Fibroblast of skin of left biceps (primary cell): ENCODE measurements at regions not wholly inside any gene's neighbourhood (a gene's known extent, or its start where the extent isn't known, plus 50 kb on each side); places are given as distances from the start of the nearest gene placed in this dataset.

Experiments used
- DNase-seq, 2 experiments: peaks; one replicate each; pipeline ENCODE4 v3.0.0-alpha.2; 2013; ENCODE audit warnings: low read depth in 2 of 2

DNA sequence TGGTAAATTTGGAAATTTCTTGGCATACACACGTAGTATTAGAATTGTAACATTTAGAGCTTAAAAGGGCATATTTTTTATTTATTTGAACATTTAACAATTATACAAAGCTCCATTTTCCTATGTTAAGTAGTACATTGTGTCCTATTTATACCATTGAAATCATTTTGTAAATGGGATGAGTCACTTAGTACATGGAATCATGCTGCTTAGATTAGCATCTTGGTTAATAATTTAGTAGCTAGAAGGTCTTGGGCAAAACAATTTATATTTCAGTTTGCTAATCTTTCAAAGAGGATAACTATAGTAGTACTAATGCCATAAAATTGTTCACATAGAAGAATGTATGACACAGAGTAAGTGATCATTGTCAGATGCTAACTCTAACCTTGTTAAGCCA, 450.1 kb upstream of the LUZP2 start:
- DNase-seq: no peak

DNA sequence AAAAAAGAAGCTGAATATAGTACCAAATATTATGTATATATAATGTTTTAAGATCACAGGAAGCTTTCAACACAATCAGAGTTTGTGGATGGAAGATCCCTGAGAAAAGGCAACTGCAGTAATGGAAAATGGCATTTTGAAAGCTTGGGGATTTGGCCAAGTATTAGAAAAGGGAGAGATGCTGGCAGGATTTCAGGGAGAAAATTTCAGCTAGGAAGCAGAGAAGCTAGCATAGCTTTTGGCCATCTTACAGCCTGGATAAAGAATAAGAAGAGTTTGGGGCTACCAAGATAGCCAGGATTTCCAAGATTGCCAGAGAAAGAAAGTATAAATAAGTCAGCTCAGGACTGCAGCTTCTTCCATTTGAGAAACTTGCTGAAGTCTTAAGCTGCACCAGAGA, 440.8 kb upstream of the LUZP2 start:
- no peak for DNase-seq

DNA sequence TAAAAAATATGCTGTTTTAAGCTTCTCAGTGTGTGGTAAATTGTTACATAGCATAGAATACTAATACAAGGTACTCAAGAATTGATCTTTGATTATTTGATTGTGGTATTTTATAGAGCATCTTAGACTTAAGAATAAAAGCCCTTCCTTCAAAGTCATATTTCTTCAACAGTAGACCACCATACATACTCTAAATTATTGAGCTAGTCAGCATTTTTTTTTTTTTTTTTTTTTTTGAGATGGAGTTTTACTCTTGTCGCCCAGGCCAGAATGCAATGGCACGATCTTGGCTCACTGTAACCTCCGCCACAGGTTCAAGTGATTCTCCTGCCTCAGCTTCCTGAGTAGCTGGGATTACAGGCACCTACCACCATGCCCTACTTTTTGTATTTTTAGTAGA, 436.7 kb upstream of the LUZP2 start:
- DNase-seq: no peak

DNA sequence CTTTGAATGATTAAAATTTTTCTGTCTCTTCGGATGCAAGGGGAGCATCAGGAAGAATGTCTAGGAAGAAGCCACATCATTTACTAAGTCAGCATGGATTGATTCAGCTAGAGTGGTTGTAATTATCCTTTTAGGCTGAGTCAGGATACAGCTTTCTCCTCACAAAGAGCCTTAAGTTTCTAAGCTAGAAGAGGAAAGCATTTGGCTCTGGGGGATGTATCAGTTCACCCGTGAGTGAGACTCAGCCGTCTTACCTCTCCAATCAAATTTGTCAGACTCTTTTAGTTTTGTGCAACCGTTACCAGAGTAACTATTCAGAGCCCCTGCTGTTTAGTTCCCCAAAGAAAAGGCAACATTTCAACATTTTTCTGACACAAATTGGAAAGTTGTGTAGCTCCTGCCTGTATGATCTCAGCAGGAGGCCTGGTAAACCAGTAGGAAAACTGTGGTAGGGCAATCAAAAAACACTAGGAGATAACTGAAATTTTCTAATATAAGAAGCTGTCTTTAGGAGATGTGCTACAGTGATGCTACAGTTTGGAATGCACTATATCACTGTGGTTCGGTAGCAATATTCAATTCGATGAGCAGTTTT, 432.4 kb upstream of the LUZP2 start:
- DNase-seq: peak; percentile 17 to 34

DNA sequence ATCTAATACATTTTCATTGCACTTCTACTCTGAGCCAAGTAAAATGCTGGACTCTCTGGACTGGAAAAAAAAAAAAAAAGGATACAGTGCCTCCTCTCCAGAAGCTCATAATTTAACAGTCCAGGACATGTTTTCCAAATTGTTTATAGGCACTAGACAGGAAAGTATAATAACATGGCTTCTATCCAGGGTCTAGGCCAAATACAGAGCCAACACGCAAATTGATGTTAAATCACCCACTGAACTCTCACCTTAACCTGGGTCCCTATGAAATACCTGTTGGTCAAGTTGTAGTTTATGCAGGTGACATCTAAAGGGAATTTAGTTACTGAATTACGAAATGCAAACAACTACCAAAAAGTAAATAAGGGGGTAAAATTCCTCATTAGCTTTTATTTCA, 428.7 kb upstream of the LUZP2 start:
- DNase-seq: no peak

DNA sequence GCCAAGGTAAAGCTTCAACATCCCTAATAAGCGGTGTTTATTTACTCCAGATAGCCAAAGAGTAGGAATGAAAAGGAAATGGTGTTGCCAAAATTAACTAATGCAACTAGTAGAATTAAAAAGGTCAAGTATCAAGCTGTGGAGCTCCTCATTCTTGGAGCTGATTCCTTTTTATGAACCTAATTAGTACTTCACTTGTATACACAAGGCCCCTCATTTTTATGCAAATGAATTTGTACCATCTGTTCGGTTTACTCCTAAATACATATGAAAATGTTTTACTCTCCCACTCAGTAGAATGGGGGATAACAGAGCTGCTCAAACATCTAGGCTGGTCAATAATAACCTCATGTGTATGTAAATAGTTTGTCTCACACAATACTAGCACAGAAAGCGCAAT, 426.4 kb upstream of the LUZP2 start:
- no peak for DNase-seq

DNA sequence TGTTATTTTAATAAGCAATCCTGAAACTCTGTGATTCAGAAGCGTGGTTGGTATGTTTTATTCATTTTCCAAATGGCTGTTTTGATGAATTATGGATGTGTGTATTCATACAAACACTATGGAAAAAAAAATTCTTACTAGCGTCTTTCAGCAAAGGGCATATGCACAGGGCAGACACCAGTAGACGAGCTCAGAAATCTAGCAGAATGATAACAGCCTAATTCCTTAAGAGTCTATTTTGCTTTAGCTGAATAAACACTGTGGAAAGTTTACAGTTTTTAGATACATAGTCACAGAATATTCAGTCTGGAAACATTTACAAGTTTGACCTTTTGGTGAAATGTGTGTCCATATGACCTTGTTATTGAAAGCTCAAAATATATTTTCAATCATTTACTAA, 418.8 kb upstream of the LUZP2 start:
- DNase-seq: no peak

- DNase-seq: no peak
Observed at GRCh38 chr11:24082241-24082640, 414.6 kb upstream of the LUZP2 start.

- DNase-seq: no peak
Observed at GRCh38 chr11:24082860-24083259, 414.0 kb upstream of the LUZP2 start.

DNA sequence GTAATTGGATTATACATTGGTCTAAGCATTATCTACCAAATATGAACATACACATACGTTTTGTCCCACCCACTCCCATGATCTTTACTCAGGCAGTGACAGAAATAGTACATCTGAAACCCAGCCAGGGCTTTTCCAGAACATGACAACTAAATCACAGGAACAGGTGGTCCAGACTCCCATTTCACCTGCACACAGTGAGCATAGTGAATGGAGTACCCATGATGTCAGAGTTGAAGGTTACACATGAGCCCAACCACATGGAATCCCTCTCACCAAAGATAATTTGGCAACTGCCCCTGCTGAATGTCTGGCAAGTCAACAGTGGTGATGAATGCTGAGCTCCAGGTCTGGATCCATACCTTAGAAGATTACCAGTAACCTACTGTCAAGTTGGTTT, 411.9 kb upstream of the LUZP2 start:
- no peak for DNase-seq

DNA sequence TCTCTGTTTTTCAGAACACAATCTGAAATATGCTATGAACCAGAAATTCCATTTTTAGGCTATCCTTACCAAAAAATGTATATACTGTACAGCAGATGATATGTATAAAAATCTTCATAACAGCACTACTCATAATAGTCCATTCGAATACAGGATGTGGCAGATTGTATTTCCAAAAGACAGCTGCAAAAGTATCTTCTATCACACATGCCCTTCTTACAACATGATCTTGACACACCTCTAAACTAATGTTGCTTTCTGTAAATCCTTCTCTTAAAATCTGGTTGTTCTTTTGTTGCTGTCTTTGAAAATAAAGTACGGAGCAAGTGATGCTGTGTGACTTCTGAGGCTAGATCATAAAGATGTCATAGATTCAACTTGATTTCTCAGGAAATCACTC, 409.9 kb upstream of the LUZP2 start:
- DNase-seq: no peak

DNA sequence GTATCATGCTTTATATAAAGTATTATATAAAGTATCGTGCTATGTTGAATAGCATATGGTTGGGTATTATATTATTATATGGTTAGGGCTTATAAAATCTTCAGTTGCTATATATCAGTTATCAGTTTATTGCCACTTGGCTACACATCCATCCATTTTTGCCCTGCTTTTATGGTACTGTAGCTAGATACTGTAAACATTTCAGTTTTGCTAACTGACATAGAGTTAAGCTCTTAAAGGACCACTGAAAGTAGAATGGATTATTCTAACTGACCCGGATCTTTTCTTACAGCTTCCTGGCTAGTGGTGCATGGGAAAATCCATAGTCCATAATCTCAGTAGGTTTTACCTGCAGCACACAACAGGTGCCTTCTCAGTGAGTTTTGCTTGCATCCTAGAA, 405.3 kb upstream of the LUZP2 start:
- DNase-seq: no peak

DNA sequence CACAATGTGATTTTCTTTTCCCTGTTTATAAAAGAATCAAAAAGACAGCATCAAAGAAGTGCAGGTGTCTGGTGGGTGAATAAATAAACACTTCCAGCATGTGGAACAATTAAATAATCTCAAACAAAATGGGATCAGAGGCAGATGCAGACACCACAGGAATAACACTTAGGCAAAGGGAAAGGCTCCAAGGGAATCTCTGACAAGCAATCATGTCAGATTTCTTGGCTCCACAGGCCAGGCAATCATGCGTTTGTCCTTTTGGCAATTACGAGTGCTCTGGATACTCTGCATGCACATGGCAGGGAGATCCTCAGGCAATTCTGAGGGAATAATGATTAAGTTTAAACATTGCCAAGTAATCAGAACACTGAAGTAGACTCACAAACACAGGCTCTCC, 403.5 kb upstream of the LUZP2 start:
- no peak for DNase-seq

- DNase-seq: no peak
Observed at GRCh38 chr11:24108609-24109008, 388.2 kb upstream of the LUZP2 start.

DNA sequence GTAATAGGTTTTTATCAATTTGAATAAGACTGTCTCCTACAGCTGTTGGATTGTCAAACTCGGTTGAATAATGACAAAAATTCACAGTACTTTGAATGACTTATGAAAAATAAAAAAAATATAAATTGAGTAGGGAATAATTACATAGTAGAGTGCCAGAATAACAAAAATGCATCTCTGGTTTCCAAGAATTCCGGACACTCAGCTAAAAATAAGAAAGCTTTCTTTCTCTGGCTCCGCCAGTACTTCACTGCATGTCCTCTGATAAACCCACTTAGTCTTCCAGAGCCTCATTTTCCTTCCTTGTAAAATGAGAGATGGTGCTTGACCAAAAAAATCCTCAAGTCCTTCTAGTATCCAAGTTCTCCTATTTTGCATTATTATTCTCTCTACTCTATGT, 374.6 kb upstream of the LUZP2 start:
- no peak for DNase-seq

- no peak for DNase-seq
Observed at GRCh38 chr11:24124876-24125275, 372.0 kb upstream of the LUZP2 start.

- DNase-seq: no peak
Observed at GRCh38 chr11:24131698-24132097, 365.2 kb upstream of the LUZP2 start.

DNA sequence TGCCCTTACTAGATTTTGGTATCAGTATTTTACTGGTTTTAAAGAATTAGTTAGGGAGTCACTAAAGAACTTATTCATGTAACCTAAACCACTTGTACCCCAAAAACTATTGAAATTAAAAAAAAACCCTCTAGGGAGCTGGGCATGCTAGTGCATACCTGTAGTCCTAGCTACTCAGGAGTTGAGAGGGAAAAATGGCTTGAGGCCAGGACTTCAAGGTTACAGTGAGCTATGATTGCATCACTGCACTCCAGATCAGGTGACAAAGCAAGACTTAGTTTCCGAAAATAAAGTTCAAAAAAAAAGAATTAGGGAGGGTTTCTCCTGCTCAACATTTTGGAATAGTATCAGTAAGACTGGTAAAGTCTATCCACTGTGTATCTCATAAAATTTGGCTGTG, 364.4 kb upstream of the LUZP2 start:
- no peak for DNase-seq

- DNase-seq: no peak
Observed at GRCh38 chr11:24134879-24135589, 361.8 kb upstream of the LUZP2 start.

GRCh38 chr11:24142062-24142461, 354.8 kb upstream of the LUZP2 start:
- DNase-seq: no peak

GRCh38 chr11:24145411-24145810, 351.4 kb upstream of the LUZP2 start:
- DNase-seq: peak in 1 of 2 experiments; percentile 5

DNA sequence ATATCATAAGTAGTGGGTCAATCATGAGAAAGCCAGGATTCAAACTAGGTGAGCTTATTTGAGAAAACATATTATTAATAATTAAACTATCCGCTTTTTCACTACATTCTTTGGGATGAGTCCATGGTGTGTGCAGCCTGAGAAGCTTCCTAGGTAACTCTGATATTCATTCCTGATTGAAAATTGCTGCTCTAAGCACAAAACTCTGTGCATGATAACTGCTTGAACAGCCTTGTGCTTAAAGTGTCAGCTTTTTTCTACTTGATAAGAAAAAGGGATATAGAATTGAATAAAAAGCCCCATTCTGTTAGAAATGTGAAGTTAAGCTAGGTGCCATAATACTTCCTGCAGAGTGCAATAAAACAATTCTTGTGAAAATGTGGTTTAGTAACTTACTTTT, 343.5 kb upstream of the LUZP2 start:
- no peak for DNase-seq

GRCh38 chr11:24155792-24156191, 341.1 kb upstream of the LUZP2 start:
- no peak for DNase-seq

- no peak for DNase-seq
Observed at GRCh38 chr11:24157316-24157715, 339.5 kb upstream of the LUZP2 start.
